ENCODE measurements at regions not wholly inside any gene's neighbourhood (a gene's known extent, or its start where the extent isn't known, plus 50 kb on each side); places are given as distances from the start of the nearest gene placed in this dataset.

DNA sequence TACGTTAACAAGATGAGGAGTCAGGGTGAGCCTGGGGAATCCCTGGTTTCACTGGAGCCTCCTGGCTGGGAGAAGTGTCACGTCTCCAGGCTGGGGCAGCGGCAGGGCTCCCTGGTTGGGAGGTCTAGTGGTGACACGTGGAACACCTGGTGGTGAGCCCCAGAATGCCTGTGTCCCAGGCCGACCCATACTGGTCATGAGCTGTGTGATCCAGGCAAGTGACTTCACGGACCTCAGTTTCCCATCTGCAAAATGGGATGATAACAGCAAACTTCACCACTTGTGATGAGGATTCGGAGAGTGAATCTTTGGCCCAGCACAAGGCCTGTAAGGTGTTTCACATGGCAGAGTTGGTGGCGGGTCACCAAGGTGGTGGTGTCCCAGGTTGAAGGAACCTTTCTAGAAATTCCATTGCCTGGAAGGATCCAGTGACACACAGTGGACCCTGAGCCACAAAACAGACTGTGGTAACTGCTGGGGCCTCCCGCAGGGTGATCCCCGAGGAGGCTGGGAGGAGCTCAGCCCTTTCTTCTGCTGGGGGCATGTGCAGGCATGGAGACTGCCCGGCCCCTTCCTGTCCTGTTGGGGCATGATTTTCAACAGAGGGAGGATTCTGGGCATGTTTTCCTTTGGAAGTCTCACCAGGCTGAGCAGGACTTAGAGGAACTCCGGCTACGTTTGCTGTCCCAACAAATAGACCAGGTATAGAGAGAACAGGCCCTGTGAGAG is 153.9 kb upstream of the IER5L start:
- Histone ChIP-seq H3K9me3 (peaks cover 0 to 10% (median 2%) of the 10 kb centered on the region in 4 donors), H3K27me3 (no peaks in the 10 kb centered on the region), H3K27ac (peak overlapping the region in 3 of 4 donors; percentile 13 to 88 (median 75)), H3K4me3 (no peak overlapping the region), H3K4me1 (peaks cover 41 to 51% (median 41%) of the 10 kb centered on the region in 4 donors), H3K36me3 (no peaks in the 10 kb centered on the region)
- DNase-seq, result no peak
- no peak for ATAC-seq (ENCODE audit: low FRiP score in 2 of 2)
- no peak for TF ChIP-seq POLR2AphosphoS5 (IDR thresholded peaks at IDR 0.05)
- TF ChIP-seq, protein P1, sequence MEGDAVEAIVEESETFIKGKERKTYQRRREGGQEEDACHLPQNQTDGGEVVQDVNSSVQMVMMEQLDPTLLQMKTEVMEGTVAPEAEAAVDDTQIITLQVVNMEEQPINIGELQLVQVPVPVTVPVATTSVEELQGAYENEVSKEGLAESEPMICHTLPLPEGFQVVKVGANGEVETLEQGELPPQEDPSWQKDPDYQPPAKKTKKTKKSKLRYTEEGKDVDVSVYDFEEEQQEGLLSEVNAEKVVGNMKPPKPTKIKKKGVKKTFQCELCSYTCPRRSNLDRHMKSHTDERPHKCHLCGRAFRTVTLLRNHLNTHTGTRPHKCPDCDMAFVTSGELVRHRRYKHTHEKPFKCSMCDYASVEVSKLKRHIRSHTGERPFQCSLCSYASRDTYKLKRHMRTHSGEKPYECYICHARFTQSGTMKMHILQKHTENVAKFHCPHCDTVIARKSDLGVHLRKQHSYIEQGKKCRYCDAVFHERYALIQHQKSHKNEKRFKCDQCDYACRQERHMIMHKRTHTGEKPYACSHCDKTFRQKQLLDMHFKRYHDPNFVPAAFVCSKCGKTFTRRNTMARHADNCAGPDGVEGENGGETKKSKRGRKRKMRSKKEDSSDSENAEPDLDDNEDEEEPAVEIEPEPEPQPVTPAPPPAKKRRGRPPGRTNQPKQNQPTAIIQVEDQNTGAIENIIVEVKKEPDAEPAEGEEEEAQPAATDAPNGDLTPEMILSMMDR (IDR thresholded peaks at IDR 0.05), result no peak
- TF ChIP-seq EP300 (IDR thresholded peaks at IDR 0.05), result no peak
- TF ChIP-seq POLR2A (IDR thresholded peaks at IDR 0.05), result no peak
- WGBS, 2 donors, result 77 to 84% methylated on average over 11 to 13 of the region's 13 CpGs

DNA sequence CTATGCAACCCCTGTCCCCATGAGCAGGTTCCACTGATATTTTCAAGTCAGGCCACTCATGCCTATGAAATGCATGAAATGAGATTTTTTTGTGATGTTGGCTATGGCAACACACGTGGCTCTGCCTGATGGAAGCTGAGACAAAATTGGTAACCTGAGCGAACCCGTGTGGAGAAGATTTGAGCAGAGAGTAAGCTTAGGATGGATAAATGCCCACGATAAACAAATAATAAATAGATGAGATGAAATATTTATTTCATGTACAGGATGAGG is 153.4 kb upstream of the IER5L start:
- H3K4me1 ChIP-seq, result peaks cover 35 to 46% (median 36%) of the 10 kb centered on the region in 4 donors
- no peaks in the 10 kb centered on the region for H3K36me3 ChIP-seq
- H3K4me3 ChIP-seq, result no peak overlapping the region
- H3K27ac ChIP-seq, result peak overlapping the region in 1 of 4 donors; percentile 27
- TF ChIP-seq POLR2A (IDR thresholded peaks at IDR 0.05) (no peak), POLR2AphosphoS5 (IDR thresholded peaks at IDR 0.05) (no peak), EP300 (IDR thresholded peaks at IDR 0.05) (no peak)
- TF ChIP-seq, protein P1 (IDR thresholded peaks at IDR 0.05), result no peak
- ATAC-seq (ENCODE audit: low FRiP score in 2 of 2) (no peak), DNase-seq (no peak)
- 76 to 86% methylated on average over 4 of the region's 4 CpGs for WGBS, 2 donors
- peaks cover 0 to 10% (median 2%) of the 10 kb centered on the region in 4 donors for H3K9me3 ChIP-seq
- no peaks in the 10 kb centered on the region for H3K27me3 ChIP-seq

DNA sequence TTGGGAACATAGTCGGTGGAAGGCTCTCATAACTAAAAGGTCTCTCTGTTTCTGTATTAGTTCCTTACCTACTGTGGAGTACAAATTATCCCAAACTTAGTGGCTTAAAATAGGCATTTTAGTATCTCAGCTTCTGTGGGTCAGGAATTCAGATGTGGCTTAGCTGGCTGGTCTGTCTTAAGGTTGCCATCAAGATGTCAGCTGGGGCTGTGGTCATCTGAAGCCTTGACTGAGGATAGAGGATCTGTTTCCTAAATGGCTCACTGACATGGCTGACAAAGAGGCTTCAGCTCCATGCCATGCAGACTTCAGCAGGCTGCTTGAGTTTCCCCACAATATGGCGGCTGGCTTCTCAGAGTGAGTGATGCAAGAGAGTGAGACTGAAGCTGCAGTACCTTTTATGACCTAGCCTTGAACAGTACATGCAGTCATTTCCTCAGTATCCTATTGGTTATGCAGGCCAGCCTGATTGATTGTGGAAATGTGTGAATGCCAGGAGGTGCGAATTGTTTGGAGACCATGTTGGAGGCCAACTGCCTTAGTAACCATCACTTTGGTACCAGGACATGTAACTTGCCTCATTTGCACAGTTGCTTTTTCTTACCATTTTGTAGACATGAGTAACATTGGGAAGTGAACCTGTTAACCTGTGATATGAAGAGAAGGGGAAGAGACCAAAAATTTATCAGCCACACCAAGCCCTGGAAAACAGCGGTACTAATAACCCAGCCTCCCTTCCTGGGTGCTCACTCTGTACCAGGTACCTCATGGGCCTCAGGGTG is 152.8 kb upstream of the IER5L start:
- peaks cover 0 to 10% (median 2%) of the 10 kb centered on the region in 4 donors for H3K9me3 ChIP-seq
- peak overlapping the region in 1 of 4 donors; percentile 27 for H3K27ac ChIP-seq
- no peaks in the 10 kb centered on the region for H3K36me3 ChIP-seq
- 92 to 95% methylated on average over 4 of the region's 4 CpGs for WGBS, 2 donors
- peaks cover 30 to 41% (median 31%) of the 10 kb centered on the region in 4 donors for H3K4me1 ChIP-seq
- no peaks in the 10 kb centered on the region for H3K27me3 ChIP-seq
- H3K4me3 ChIP-seq, result no peak overlapping the region
- DNase-seq (no peak), ATAC-seq (ENCODE audit: low FRiP score in 2 of 2) (no peak)
- no peak for TF ChIP-seq POLR2A (IDR thresholded peaks at IDR 0.05)
- no peak for TF ChIP-seq POLR2AphosphoS5 (IDR thresholded peaks at IDR 0.05)
- TF ChIP-seq, protein P1 (IDR thresholded peaks at IDR 0.05), result no peak
- no peak for TF ChIP-seq EP300 (IDR thresholded peaks at IDR 0.05)

- H3K4me3 ChIP-seq, result no peak overlapping the region
- peaks cover 6 to 22% (median 7%) of the 10 kb centered on the region in 4 donors for H3K4me1 ChIP-seq
- H3K36me3 ChIP-seq, result no peaks in the 10 kb centered on the region
- no peaks in the 10 kb centered on the region for H3K27me3 ChIP-seq
- WGBS, 2 donors, result 62 to 72% methylated on average over 10 to 13 of the region's 13 CpGs
- peak overlapping the region in 2 of 4 donors; percentile 18 to 39 for H3K27ac ChIP-seq
- peak in 1 of 2 donors; percentile 40 for ATAC-seq (ENCODE audit: low FRiP score in 2 of 2)
- TF ChIP-seq POLR2AphosphoS5 (IDR thresholded peaks at IDR 0.05), result no peak
- no peak for TF ChIP-seq EP300 (IDR thresholded peaks at IDR 0.05)
- TF ChIP-seq POLR2A (IDR thresholded peaks at IDR 0.05), result no peak
- TF ChIP-seq, protein P1 (IDR thresholded peaks at IDR 0.05), result no peak
- H3K9me3 ChIP-seq, result peaks cover 0 to 10% (median 2%) of the 10 kb centered on the region in 4 donors
- DNase-seq, result no peak
Observed at GRCh38 chr9:129328355-129329042, 150.4 kb upstream of the IER5L start.
